NCI-H2107 treated with DMSO at 0.1 percent for 48 hours (cell line): ENCODE measurements at regions not wholly inside any gene's neighbourhood (a gene's known extent, or its start where the extent isn't known, plus 50 kb on each side); places are given as distances from the start of the nearest gene placed in this dataset.

Experiments
- DNase-seq: peaks from one replicate; lab custom pipeline; 2025; ENCODE audit not compliant: unreplicated experiment; lab: John Stamatoyannopoulos, UW

- no peak for DNase-seq
Observed at GRCh38 chr3:153313302-153313965, 151.4 kb downstream of the RAP2B start.

- DNase-seq, result no peak
Observed at GRCh38 chr3:153314038-153314437, 152.0 kb downstream of the RAP2B start.

GRCh38 chr3:153315781-153316180 lies 153.8 kb downstream of the RAP2B start:
- DNase-seq, result no peak

GRCh38 chr3:153319705-153320554 lies 157.9 kb downstream of the RAP2B start:
- no peak for DNase-seq

- no peak for DNase-seq
Observed at GRCh38 chr3:153320585-153321128, 158.6 kb downstream of the RAP2B start.

GRCh38 chr3:153328690-153329089 lies 166.7 kb downstream of the RAP2B start:
- no peak for DNase-seq

GRCh38 chr3:153330901-153331300 lies 168.9 kb downstream of the RAP2B start:
- no peak for DNase-seq

- no peak for DNase-seq
Observed at GRCh38 chr3:153331676-153332075, 169.7 kb downstream of the RAP2B start.

GRCh38 chr3:153334558-153334957 lies 172.5 kb downstream of the RAP2B start:
- no peak for DNase-seq

- no peak for DNase-seq
Observed at GRCh38 chr3:153337369-153337768, 175.3 kb downstream of the RAP2B start.

- DNase-seq, result no peak
Observed at GRCh38 chr3:153338487-153338886, 176.5 kb downstream of the RAP2B start.

- DNase-seq, result no peak
Observed at GRCh38 chr3:153339065-153339464, 177.0 kb downstream of the RAP2B start.

- DNase-seq, result no peak
Observed at GRCh38 chr3:153343988-153344782, 182.2 kb downstream of the RAP2B start.

- DNase-seq, result no peak
Observed at GRCh38 chr3:153348457-153349107, 186.6 kb downstream of the RAP2B start.

- no peak for DNase-seq
Observed at GRCh38 chr3:153349108-153349499, 187.1 kb downstream of the RAP2B start.

GRCh38 chr3:153350420-153350819 lies 188.4 kb downstream of the RAP2B start:
- DNase-seq, result no peak

GRCh38 chr3:153354641-153355040 lies 192.6 kb downstream of the RAP2B start:
- no peak for DNase-seq

GRCh38 chr3:153355559-153355958 lies 193.5 kb downstream of the RAP2B start:
- DNase-seq, result no peak

- DNase-seq, result no peak
Observed at GRCh38 chr3:153356908-153357307, 194.9 kb downstream of the RAP2B start.

GRCh38 chr3:153357436-153357835 lies 195.4 kb downstream of the RAP2B start:
- DNase-seq, result no peak
